Psoas muscle (tissue), 7 donors: ENCODE measurements at regions not wholly inside any gene's neighbourhood (a gene's known extent, or its start where the extent isn't known, plus 50 kb on each side); places are given as distances from the start of the nearest gene placed in this dataset.

Experiments used
- ATAC-seq, 4 donors: fragments of 200-7000 bp; cut with Tn5 transposase; one replicate each; pipeline ENCODE4 v1.9.1; 2020; ENCODE audit warnings: moderate library complexity in 3 of 4, mild to moderate bottlenecking in 2 of 4
- DNase-seq, 2 donors: peaks; one replicate each; pipeline ENCODE4 v3.0.0-alpha.2; 2020
- H3K27ac ChIP-seq: fragments of 200-600 bp; one replicate; pipeline ENCODE4 v1.8.0; 2022
- H3K27me3 ChIP-seq, 3 donors: fragments of 200-600 bp in 1 of 3; one replicate each; pipeline versions ENCODE4 v1.6.1 to v1.8.0; 2013 to 2022; ENCODE audit warnings: low read length in 2 of 3, mild to moderate bottlenecking in 2 of 3, moderate library complexity in 1 of 3; ENCODE audit not compliant: insufficient read depth in 3 of 3
- H3K36me3 ChIP-seq, 2 donors: fragments of 200-600 bp in 1 of 2; one replicate each; pipeline versions ENCODE4 v1.6.1 to v1.8.0; 2013 to 2022; ENCODE audit warnings: low read depth in 1 of 2, mild to moderate bottlenecking in 1 of 2, moderate library complexity in 1 of 2; ENCODE audit not compliant: insufficient read depth in 1 of 2
- H3K4me1 ChIP-seq: fragments of 200-600 bp; one replicate; pipeline ENCODE4 v1.8.0; 2022
- H3K4me3 ChIP-seq: fragments of 200-600 bp; one replicate; pipeline ENCODE4 v1.8.0; 2022; ENCODE audit warnings: mild to moderate bottlenecking
- H3K9me3 ChIP-seq: fragments of 200-600 bp; one replicate; pipeline ENCODE4 v1.8.0; 2022
- CTCF ChIP-seq: fragments of 200-600 bp; IDR thresholded peaks from one replicate; pipeline ENCODE4 v1.8.0; 2022; ENCODE audit warnings: antibody characterized with exemption
- WGBS, 3 donors: extraction: QIAGEN DNeasy Blood & Tissue Kit; methylation state at CpG; one replicate each; pipeline versions ENCODE4 v1.1.6 to v1.1.7; 2013; 5-methylcytosine and 5-hydroxymethylcytosine counted together
- intact Hi-C, 2 donors: fragments of 100-400 bp; cut with DNase I; formaldehyde crosslinking; loops; one replicate each; pipeline versions ENCODE4 v1.11.0 to v1.14.2; 2022
- donor health status: healthy with polysubstance abuse.
- donor health status: DM: no; HTN: no; CAD: no; lungs with moderate emphysema.
- donor health status: Bipolar disorder and iron deficiency.
- donor health status: healthy.
- donor health status: DM: yes; HTN: yes; CAD: no.
- donor health status: DM: no; HTN: no; CAD: no.
- donor health status: DM: yes; HTN: yes; CAD: no.

GRCh38 chr2:55973673-55974072, 50.1 kb upstream of the EFEMP1 start:
- H3K27ac ChIP-seq: no peak overlapping the region
- H3K27me3 ChIP-seq: no peaks in the 10 kb centered on the region
- no peak for DNase-seq
- ATAC-seq: no peak
- WGBS, 3 donors: 94 to 97% (median 95%) methylated on average over 1 of the region's 1 CpG
- no peak overlapping the region for H3K4me3 ChIP-seq
- no peaks in the 10 kb centered on the region for H3K9me3 ChIP-seq
- no peaks in the 10 kb centered on the region for H3K4me1 ChIP-seq
- intact Hi-C loops: no loop called here
- H3K36me3 ChIP-seq: no peaks in the 10 kb centered on the region
- no peak for TF ChIP-seq CTCF

GRCh38 chr2:55976681-55977080, 53.1 kb upstream of the EFEMP1 start:
- Histone ChIP-seq H3K27me3 (no peaks in the 10 kb centered on the region), H3K9me3 (no peaks in the 10 kb centered on the region), H3K4me1 (no peaks in the 10 kb centered on the region), H3K36me3 (no peaks in the 10 kb centered on the region), H3K4me3 (no peak overlapping the region), H3K27ac (no peak overlapping the region)
- DNase-seq: no peak
- ATAC-seq: no peak
- no peak for TF ChIP-seq CTCF
- intact Hi-C loops: no loop called here

GRCh38 chr2:55985406-55985805, 61.8 kb upstream of the EFEMP1 start:
- TF ChIP-seq CTCF: no peak
- H3K9me3 ChIP-seq: no peaks in the 10 kb centered on the region
- WGBS, 3 donors: 68 to 70% (median 69%) methylated on average over 1 of the region's 1 CpG
- DNase-seq (no peak), ATAC-seq (no peak)
- intact Hi-C loops: no loop called here
- H3K36me3 ChIP-seq: no peaks in the 10 kb centered on the region
- no peak overlapping the region for H3K4me3 ChIP-seq
- H3K27me3 ChIP-seq: no peaks in the 10 kb centered on the region
- no peak overlapping the region for H3K27ac ChIP-seq
- no peaks in the 10 kb centered on the region for H3K4me1 ChIP-seq

- Histone ChIP-seq H3K9me3 (no peaks in the 10 kb centered on the region), H3K27ac (no peak overlapping the region), H3K36me3 (no peaks in the 10 kb centered on the region), H3K27me3 (no peaks in the 10 kb centered on the region), H3K4me1 (no peaks in the 10 kb centered on the region), H3K4me3 (no peak overlapping the region)
- no peak for TF ChIP-seq CTCF
- WGBS, 3 donors: 86 to 94% (median 93%) methylated on average over 2 of the region's 2 CpGs
- intact Hi-C loops: no loop called here
- DNase-seq (no peak), ATAC-seq (no peak)
Measured at GRCh38 chr2:55986001-55986400, 62.4 kb upstream of the EFEMP1 start.

- TF ChIP-seq CTCF: no peak
- Histone ChIP-seq H3K4me1 (no peaks in the 10 kb centered on the region), H3K9me3 (no peaks in the 10 kb centered on the region), H3K27ac (no peak overlapping the region), H3K27me3 (no peaks in the 10 kb centered on the region), H3K4me3 (no peak overlapping the region), H3K36me3 (no peaks in the 10 kb centered on the region)
- intact Hi-C loops: no loop called here
- no peak for DNase-seq
- ATAC-seq: no peak
Measured at GRCh38 chr2:55986700-55987440, 63.3 kb upstream of the EFEMP1 start.
